GM21526 (cell line): ENCODE measurements at regions not wholly inside any gene's neighbourhood (a gene's known extent, or its start where the extent isn't known, plus 50 kb on each side); places are given as distances from the start of the nearest gene placed in this dataset.
"Not testable (repeated sequence)": the region's sequence is repeated elsewhere in the genome, so short reads cannot be mapped to it uniquely, and the experiment has no call there.

Experiments used
- ATAC-seq: cut with Tn5 transposase; IDR thresholded peaks from one replicate; pipeline ENCODE4 v1.9.1; 2021; ENCODE audit warnings: moderate library complexity; ENCODE audit not compliant: unreplicated experiment, low FRiP score

- not testable (repeated sequence) for ATAC-seq
Measured at GRCh38 chr10:33867199-33867789, 532.8 kb upstream of the NRP1 start.

GRCh38 chr10:33863352-33863751 is 528.9 kb upstream of the NRP1 start:
- no peak for ATAC-seq

GRCh38 chr10:33862536-33863105 is 528.2 kb upstream of the NRP1 start:
- ATAC-seq: no peak

- no peak for ATAC-seq
Measured at GRCh38 chr10:33861833-33862232, 527.4 kb upstream of the NRP1 start.

- no peak for ATAC-seq
Measured at GRCh38 chr10:33861016-33861704, 526.7 kb upstream of the NRP1 start.

- ATAC-seq: no peak
Measured at GRCh38 chr10:33860552-33860951, 526.1 kb upstream of the NRP1 start.

- no peak for ATAC-seq
Measured at GRCh38 chr10:33859319-33860022, 525.0 kb upstream of the NRP1 start.

GRCh38 chr10:33858326-33858725 is 523.9 kb upstream of the NRP1 start:
- ATAC-seq: no peak

- not testable (repeated sequence) for ATAC-seq
Measured at GRCh38 chr10:33853221-33853620, 518.8 kb upstream of the NRP1 start.

GRCh38 chr10:33843379-33843778 is 508.9 kb upstream of the NRP1 start:
- ATAC-seq: no peak

- ATAC-seq: no peak
Measured at GRCh38 chr10:33841678-33842077, 507.2 kb upstream of the NRP1 start.

- no peak for ATAC-seq
Measured at GRCh38 chr10:33838731-33839130, 504.3 kb upstream of the NRP1 start.

GRCh38 chr10:33837736-33838135 is 503.3 kb upstream of the NRP1 start:
- ATAC-seq: no peak

- ATAC-seq: no peak
Measured at GRCh38 chr10:33835556-33835955, 501.1 kb upstream of the NRP1 start.

GRCh38 chr10:33833566-33833965 is 499.1 kb upstream of the NRP1 start:
- no peak for ATAC-seq

- no peak for ATAC-seq
Measured at GRCh38 chr10:33832124-33832787, 497.8 kb upstream of the NRP1 start.

GRCh38 chr10:33831591-33831990 is 497.1 kb upstream of the NRP1 start:
- no peak for ATAC-seq

GRCh38 chr10:33829899-33830298 is 495.4 kb upstream of the NRP1 start:
- ATAC-seq: not testable (repeated sequence)

- no peak for ATAC-seq
Measured at GRCh38 chr10:33828592-33828991, 494.1 kb upstream of the NRP1 start.

GRCh38 chr10:33826186-33826585 is 491.7 kb upstream of the NRP1 start:
- no peak for ATAC-seq

- no peak for ATAC-seq
Measured at GRCh38 chr10:33822774-33823173, 488.3 kb upstream of the NRP1 start.
